A549 (cell line): ENCODE measurements at regions not wholly inside any gene's neighbourhood (a gene's known extent, or its start where the extent isn't known, plus 50 kb on each side); places are given as distances from the start of the nearest gene placed in this dataset.

ENCODE experiments used
- ATAC-seq, 2 experiments: fragments of 200-7000 bp in 1 of 2; fragments of >200 bp in 1 of 2; cut with Nextera tagmentation in 1 of 2; cut with Tn5 transposase in 1 of 2; 3 replicates each; pipeline versions ENCODE4 v1.8.0 to v1.9.1; 2018 to 2020; ENCODE audit warnings: mild to moderate bottlenecking in 1 of 2, moderate library complexity in 1 of 2
- CTCF ChIA-PET: fragments of 300-600 bp; sonication (Branson Sonifier 250); formaldehyde crosslinking; extraction: SDS; loops from one replicate; lab custom pipeline; 2021; ENCODE audit warnings: antibody characterized with exemption, inconsistent platforms; lab: Yijun Ruan, JAX
- POLR2A ChIA-PET: fragments of 350-600 bp; formaldehyde crosslinking; extraction: SDS; loops from one replicate; lab custom pipeline; 2021; ENCODE audit warnings: antibody characterized with exemption, inconsistent platforms; lab: Yijun Ruan, JAX
- DNase-seq, 2 experiments: peaks; one replicate each; pipeline versions ENCODE4 v3.0.0 to v3.0.0-alpha.2; 2011 to 2016; ENCODE audit warnings: low read depth in 1 of 2, low spot score in 1 of 2
- FAIRE-seq: peaks from 2 replicates; lab custom pipeline; 2011; peaks lifted over from hg19 to GRCh38; lab: Jason Lieb, UNC
- H3K27ac ChIP-seq, 2 experiments: fragments of >200 bp; sonication (Bioruptor Twin); formaldehyde crosslinking; 3 replicates each; pipeline ENCODE4 v1.5.1; 2016 to 2017
- H3K4me1 ChIP-seq: fragments of >200 bp; sonication (Bioruptor Twin); formaldehyde crosslinking; 3 replicates; pipeline ENCODE4 v1.6.1; 2016
- H3K4me2 ChIP-seq: fragments of >200 bp; sonication (Bioruptor Twin); formaldehyde crosslinking; 3 replicates; pipeline ENCODE4 v1.6.1; 2016
- H3K4me3 ChIP-seq: fragments of >200 bp; sonication (Bioruptor Twin); formaldehyde crosslinking; 3 replicates; pipeline ENCODE4 v1.5.1; 2016
- H3K9me3 ChIP-seq: fragments of >200 bp; sonication (Bioruptor Twin); formaldehyde crosslinking; 3 replicates; pipeline ENCODE4 v1.6.1; 2016
- BCL3 ChIP-seq: fragments of >200 bp; sonication (Bioruptor Twin); formaldehyde crosslinking; IDR thresholded peaks from 3 replicates; pipeline ENCODE4 v1.6.1; 2016
- CBX2 ChIP-seq: fragments of 200-600 bp; sonication (generic); IDR thresholded peaks from 2 replicates; pipeline ENCODE4 v1.6.1; 2016; ENCODE audit warnings: low read depth, mild to moderate bottlenecking, borderline replicate concordance
- CBX8 ChIP-seq: fragments of 200-600 bp; sonication (generic); IDR thresholded peaks from 2 replicates; pipeline ENCODE4 v1.6.1; 2016
- CHD4 ChIP-seq: fragments of 200-600 bp; sonication (generic); IDR thresholded peaks from 2 replicates; pipeline ENCODE4 v1.6.1; 2016; ENCODE audit warnings: antibody characterized with exemption, mild to moderate bottlenecking, borderline replicate concordance
- CTCF ChIP-seq: fragments of >200 bp; sonication (Bioruptor Twin); formaldehyde crosslinking; IDR thresholded peaks from 3 replicates; pipeline ENCODE4 v1.5.1; 2016
- E2F6 ChIP-seq: IDR thresholded peaks from 2 replicates; pipeline ENCODE4 v1.6.1; 2012; ENCODE audit warnings: low read depth, borderline replicate concordance
- EHMT2 ChIP-seq: fragments of 200-600 bp; sonication (generic); IDR thresholded peaks from 2 replicates; pipeline ENCODE4 v1.6.1; 2016; ENCODE audit warnings: antibody characterized with exemption, low read depth, mild to moderate bottlenecking, moderate library complexity
- ESRRA ChIP-seq: fragments of 150-350 bp; IDR thresholded peaks from 2 replicates; pipeline ENCODE4 v1.6.1; 2014; ENCODE audit warnings: mild to moderate bottlenecking, low read length, borderline replicate concordance
- FOXS1 ChIP-seq: fragments of 250-450 bp; sonication (Bioruptor Pico); IDR thresholded peaks from 2 replicates; pipeline ENCODE4 v1.5.0; 2020; ENCODE audit warnings: mild to moderate bottlenecking, moderate library complexity
- HDAC2 ChIP-seq: fragments of 200-600 bp; sonication (generic); IDR thresholded peaks from 2 replicates; pipeline ENCODE4 v1.6.1; 2016
- HOXB5 ChIP-seq: fragments of 250-450 bp; sonication (Bioruptor Pico); IDR thresholded peaks from 2 replicates; pipeline ENCODE4 v1.5.0; 2020; ENCODE audit warnings: mild to moderate bottlenecking, moderate library complexity
- KDM1A ChIP-seq: fragments of 200-600 bp; sonication (generic); IDR thresholded peaks from 2 replicates; pipeline ENCODE4 v1.6.1; 2016; ENCODE audit warnings: low read depth, mild to moderate bottlenecking
- MAFK ChIP-seq: fragments of 450-650 bp; IDR thresholded peaks from 2 replicates; pipeline ENCODE4 v1.6.1; 2014; ENCODE audit not compliant: partially characterized antibody
- MAX ChIP-seq: IDR thresholded peaks from 2 replicates; pipeline ENCODE4 v1.6.1; 2012
- NFE2L2 ChIP-seq: fragments of 150-350 bp; conservative IDR thresholded peaks from 2 replicates; pipeline ENCODE4 v1.6.1; 2014; ENCODE audit warnings: low read length
- NPAS2 ChIP-seq: fragments of 250-450 bp; sonication (Bioruptor Pico); IDR thresholded peaks from 2 replicates; pipeline ENCODE4 v1.8.0; 2022; ENCODE audit warnings: mild to moderate bottlenecking, moderate library complexity, borderline replicate concordance
- NR3C1 ChIP-seq: fragments of >200 bp; sonication (Bioruptor Twin); formaldehyde crosslinking; IDR thresholded peaks from 3 replicates; pipeline ENCODE4 v1.6.1; 2017
- PBX3 ChIP-seq: IDR thresholded peaks from 2 replicates; pipeline ENCODE4 v1.6.1; 2012
- RAD21 ChIP-seq, 2 experiments: fragments of >200 bp in 1 of 2; sonication (Bioruptor Twin) in 1 of 2; formaldehyde crosslinking in 1 of 2; IDR thresholded peaks in 1 of 2; conservative IDR thresholded peaks in 1 of 2; 2 replicates in 1 of 2; 3 replicates in 1 of 2; pipeline ENCODE4 v1.6.1; 2012 to 2018; ENCODE audit warnings: inconsistent platforms in 1 of 2
- RARB ChIP-seq: fragments of 250-450 bp; sonication (Bioruptor Pico); IDR thresholded peaks from 2 replicates; pipeline ENCODE4 v1.8.0; 2021; ENCODE audit warnings: mild to moderate bottlenecking, moderate library complexity
- RCOR1 ChIP-seq: fragments of 150-350 bp; IDR thresholded peaks from 2 replicates; pipeline ENCODE4 v1.6.1; 2014; ENCODE audit warnings: antibody characterized with exemption, low read length, low read depth
- SREBF2 ChIP-seq: fragments of 450-650 bp; IDR thresholded peaks from 2 replicates; pipeline ENCODE4 v1.6.1; 2014; ENCODE audit warnings: mild to moderate bottlenecking, moderate library complexity
- TFCP2L1 ChIP-seq: fragments of 250-450 bp; sonication (Bioruptor Pico); IDR thresholded peaks from 2 replicates; pipeline ENCODE4 v1.5.0; 2021; ENCODE audit warnings: mild to moderate bottlenecking
- USF2 ChIP-seq: fragments of 450-650 bp; IDR thresholded peaks from 2 replicates; pipeline ENCODE4 v1.6.1; 2014; ENCODE audit warnings: antibody characterized with exemption
- ZSCAN20 ChIP-seq: fragments of 250-450 bp; sonication (Bioruptor Pico); IDR thresholded peaks from 2 replicates; pipeline ENCODE4 v1.8.0; 2022; ENCODE audit warnings: mild to moderate bottlenecking, moderate library complexity
- WGBS: methylation state at CpG from one replicate; pipeline ENCODE4 v1.1.6; 2017; ENCODE audit errors: missing lambda C conversion rate; 5-methylcytosine and 5-hydroxymethylcytosine counted together

GRCh38 chr15:95880031-95880570, 450.4 kb upstream of the NR2F2 start (continued):
- TF ChIP-seq BCL3 = no peak
- no peak for TF ChIP-seq RAD21 (conservative IDR thresholded peaks at IDR 0.05 in 1 of 2, IDR thresholded peaks at IDR 0.05 in 1 of 2)
- TF ChIP-seq MAX = no peak
- TF ChIP-seq RARB = no peak
- no peak for TF ChIP-seq FOXS1 (CRISPR knock-in tag)
- no peak for TF ChIP-seq PBX3
- no peak for TF ChIP-seq CHD4

- Histone ChIP-seq H3K4me2 (no peak overlapping the region), H3K4me1 (no peaks in the 10 kb centered on the region), H3K4me3 (no peak overlapping the region), H3K27ac (no peak overlapping the region), H3K9me3 (no peaks in the 10 kb centered on the region)
- WGBS = 55% methylated on average over 2 of the region's 2 CpGs
- no peak for ATAC-seq
- DNase-seq = no peak
- no peak for TF ChIP-seq ESRRA
- TF ChIP-seq NR3C1 = no peak
- no peak for TF ChIP-seq E2F6
- no peak for TF ChIP-seq HDAC2
- no peak for TF ChIP-seq EHMT2
- no peak for TF ChIP-seq CBX2
- TF ChIP-seq NFE2L2 = no peak
- no peak for TF ChIP-seq ZSCAN20
- no peak for TF ChIP-seq RCOR1
- TF ChIP-seq MAFK = no peak
- TF ChIP-seq CTCF = no peak
- TF ChIP-seq NPAS2 (CRISPR knock-in tag) = no peak
- no peak for TF ChIP-seq USF2
- ChIA-PET POLR2A (no interaction called here), CTCF (interaction anchor here (1.4 kb wide), 1 partner anchor 9 kb away, joined by 3 read pairs; no protein-coding TSS in a partner anchor)
- FAIRE-seq = no peak
These were observed 449.9 kb upstream of the NR2F2 start for GRCh38 chr15:95880630-95881029.

- no peak for ATAC-seq
- POLR2A ChIA-PET = no interaction called here
These were observed 447.4 kb upstream of the NR2F2 start for GRCh38 chr15:95883064-95883463.

More at GRCh38 chr15:95883064-95883463, 447.4 kb upstream of the NR2F2 start:
- no peaks in the 10 kb centered on the region for H3K9me3 ChIP-seq
- no peak overlapping the region for H3K27ac ChIP-seq
- no peak for DNase-seq
- H3K4me3 ChIP-seq = no peak overlapping the region
- CTCF ChIA-PET = no interaction called here
- FAIRE-seq = no peak
- no peak overlapping the region for H3K4me2 ChIP-seq
- no peak for TF ChIP-seq KDM1A
- no peak for TF ChIP-seq MAFK
- no peak for TF ChIP-seq RAD21 (conservative IDR thresholded peaks at IDR 0.05 in 1 of 2, IDR thresholded peaks at IDR 0.05 in 1 of 2)
- no peak for TF ChIP-seq CBX8
- no peak for TF ChIP-seq TFCP2L1 (CRISPR knock-in tag)
- TF ChIP-seq SREBF2 = no peak
- no peak for TF ChIP-seq RCOR1
- no peak for TF ChIP-seq E2F6
- no peak for TF ChIP-seq HOXB5 (CRISPR knock-in tag)
- no peaks in the 10 kb centered on the region for H3K4me1 ChIP-seq
- WGBS = 61% methylated on average over 6 of the region's 6 CpGs
